ENCODE measurements at regions not wholly inside any gene's neighbourhood (a gene's known extent, or its start where the extent isn't known, plus 50 kb on each side); places are given as distances from the start of the nearest gene placed in this dataset.

- TF ChIP-seq CTCF (IDR thresholded peaks at IDR 0.05 in 2 of 3, conservative IDR thresholded peaks at IDR 0.05 in 1 of 3; ENCODE audit: borderline replicate concordance in 1 of 3, insufficient read depth in 1 of 3, low read depth in 2 of 3, low read length in 2 of 3): no peak
- no peak for TF ChIP-seq TCF7L2 (IDR thresholded peaks at IDR 0.05; ENCODE audit: borderline replicate concordance, extremely low read depth, insufficient read depth, insufficient read length)
- no peak for TF ChIP-seq EZH2 (IDR thresholded peaks at IDR 0.05)
- no peak for TF ChIP-seq RAD21 (IDR thresholded peaks at IDR 0.05; ENCODE audit: low read depth)
- no peak for TF ChIP-seq POLR2A (IDR thresholded peaks at IDR 0.05; ENCODE audit: borderline replicate concordance, extremely low read depth, insufficient read depth, insufficient read length)
- no peak for TF ChIP-seq SP1 (IDR thresholded peaks at IDR 0.05; ENCODE audit: low read depth)
- no peak for TF ChIP-seq SIN3A (IDR thresholded peaks at IDR 0.05; ENCODE audit: low read depth)
- no peak for TF ChIP-seq ELF1 (IDR thresholded peaks at IDR 0.05; ENCODE audit: borderline replicate concordance, low read depth)
- no peak for TF ChIP-seq ZNF274 (IDR thresholded peaks at IDR 0.05; ENCODE audit: low read depth, low read length)
- no peak for TF ChIP-seq JUND (IDR thresholded peaks at IDR 0.05)
- no peak for TF ChIP-seq FOSL1 (IDR thresholded peaks at IDR 0.05; ENCODE audit: low read depth)
- no peak for TF ChIP-seq POLR2AphosphoS5 (IDR thresholded peaks at IDR 0.05; ENCODE audit: low read depth, low read length)
- no peak for TF ChIP-seq EGR1 (IDR thresholded peaks at IDR 0.05; ENCODE audit: low read depth)
- TF ChIP-seq ZFX (IDR thresholded peaks at IDR 0.05): no peak
Measured at GRCh38 chr10:6311700-6312330, 109.1 kb downstream of the PFKFB3 start.

Measured in HCT116 (cell line).